Esophagus squamous epithelium (tissue), 4 donors: ENCODE measurements at regions not wholly inside any gene's neighbourhood (a gene's known extent, or its start where the extent isn't known, plus 50 kb on each side); places are given as distances from the start of the nearest gene placed in this dataset.

Experiments used
- POLR2A ChIP-seq, 4 donors: fragments of 450-650 bp; IDR thresholded peaks; one replicate each; pipeline ENCODE4 v1.6.1; 2017; ENCODE audit warnings: antibody characterized with exemption in 4 of 4, mild to moderate bottlenecking in 4 of 4, moderate library complexity in 3 of 4
- TF ChIP-seq, protein P1 (sequence below), 6 experiments: fragments of 450-650 bp in 4 of 6; fragments of 200-600 bp in 2 of 6; sonication (generic) in 2 of 6; IDR thresholded peaks; one replicate each; pipeline ENCODE4 v1.5.1; 2016 to 2019; ENCODE audit warnings: antibody characterized with exemption in 6 of 6, mild to moderate bottlenecking in 4 of 6, moderate library complexity in 4 of 6

DNA sequence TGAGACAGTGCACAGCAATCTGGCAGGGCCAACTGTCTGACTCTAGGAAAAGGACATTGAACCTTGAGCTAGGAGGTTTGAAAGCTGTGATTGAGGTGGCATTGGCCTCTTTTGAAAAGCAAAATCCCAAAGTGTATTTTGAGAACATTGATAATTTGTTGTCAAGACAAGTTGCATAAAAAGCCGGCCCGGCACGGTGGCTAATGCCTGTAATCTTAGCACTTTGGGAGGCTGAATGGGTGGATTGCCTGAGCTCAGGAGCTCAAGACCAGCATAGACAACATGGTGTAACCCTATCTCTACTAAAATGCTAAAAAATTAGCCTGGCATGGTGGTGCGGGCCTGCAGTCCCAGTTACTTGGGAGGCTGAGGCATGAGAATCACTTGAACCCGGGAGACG, 331.6 kb downstream of the DUSP6 start:
- TF ChIP-seq POLR2A (IDR thresholded peaks at IDR 0.05): no peak
- TF ChIP-seq, protein P1, sequence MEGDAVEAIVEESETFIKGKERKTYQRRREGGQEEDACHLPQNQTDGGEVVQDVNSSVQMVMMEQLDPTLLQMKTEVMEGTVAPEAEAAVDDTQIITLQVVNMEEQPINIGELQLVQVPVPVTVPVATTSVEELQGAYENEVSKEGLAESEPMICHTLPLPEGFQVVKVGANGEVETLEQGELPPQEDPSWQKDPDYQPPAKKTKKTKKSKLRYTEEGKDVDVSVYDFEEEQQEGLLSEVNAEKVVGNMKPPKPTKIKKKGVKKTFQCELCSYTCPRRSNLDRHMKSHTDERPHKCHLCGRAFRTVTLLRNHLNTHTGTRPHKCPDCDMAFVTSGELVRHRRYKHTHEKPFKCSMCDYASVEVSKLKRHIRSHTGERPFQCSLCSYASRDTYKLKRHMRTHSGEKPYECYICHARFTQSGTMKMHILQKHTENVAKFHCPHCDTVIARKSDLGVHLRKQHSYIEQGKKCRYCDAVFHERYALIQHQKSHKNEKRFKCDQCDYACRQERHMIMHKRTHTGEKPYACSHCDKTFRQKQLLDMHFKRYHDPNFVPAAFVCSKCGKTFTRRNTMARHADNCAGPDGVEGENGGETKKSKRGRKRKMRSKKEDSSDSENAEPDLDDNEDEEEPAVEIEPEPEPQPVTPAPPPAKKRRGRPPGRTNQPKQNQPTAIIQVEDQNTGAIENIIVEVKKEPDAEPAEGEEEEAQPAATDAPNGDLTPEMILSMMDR (IDR thresholded peaks at IDR 0.05): no peak
